Smooth muscle cell (in vitro differentiated cells): ENCODE measurements at regions not wholly inside any gene's neighbourhood (a gene's known extent, or its start where the extent isn't known, plus 50 kb on each side); places are given as distances from the start of the nearest gene placed in this dataset.

Experiments
- DNase-seq: peaks from one replicate; lab custom pipeline; 2025; ENCODE audit not compliant: unreplicated experiment; lab: John Stamatoyannopoulos, UW
- H2AFZ ChIP-seq: fragments of 200-600 bp; sonication (generic); 2 replicates; pipeline ENCODE4 v1.6.0; 2016; ENCODE audit warnings: antibody characterized with exemption, low read depth, mild to moderate bottlenecking
- H3F3A ChIP-seq: fragments of 200-600 bp; sonication (generic); 2 replicates; pipeline ENCODE4 v1.6.0; 2017; ENCODE audit warnings: antibody characterized with exemption, low read depth
- H3K27ac ChIP-seq: fragments of 200-600 bp; sonication (generic); 2 replicates; pipeline ENCODE4 v1.5.1; 2016; ENCODE audit warnings: low read depth, mild to moderate bottlenecking
- H3K27me3 ChIP-seq: fragments of 200-600 bp; sonication (generic); 2 replicates; pipeline ENCODE4 v1.6.1; 2016; ENCODE audit warnings: low read depth, mild to moderate bottlenecking
- H3K36me3 ChIP-seq: fragments of 200-600 bp; sonication (generic); 2 replicates; pipeline ENCODE4 v1.5.1; 2016; ENCODE audit warnings: low read depth
- H3K4me1 ChIP-seq: fragments of 200-600 bp; sonication (generic); 2 replicates; pipeline ENCODE4 v1.5.1; 2016; ENCODE audit warnings: low read depth
- H3K4me2 ChIP-seq: fragments of 200-600 bp; sonication (generic); 2 replicates; pipeline ENCODE4 v1.6.0; 2016; ENCODE audit warnings: mild to moderate bottlenecking
- H3K4me3 ChIP-seq: fragments of 200-600 bp; sonication (generic); 2 replicates; pipeline ENCODE4 v1.5.1; 2016; ENCODE audit warnings: mild to moderate bottlenecking
- H3K79me2 ChIP-seq: fragments of 200-600 bp; sonication (generic); 2 replicates; pipeline ENCODE4 v1.6.0; 2016; ENCODE audit warnings: low read depth, mild to moderate bottlenecking
- H3K9ac ChIP-seq: fragments of 200-600 bp; sonication (generic); 2 replicates; pipeline ENCODE4 v1.6.0; 2016; ENCODE audit warnings: low read depth
- H3K9me3 ChIP-seq: fragments of 200-600 bp; sonication (generic); replicated peaks from 2 replicates; pipeline ENCODE4 v1.5.1; 2016; ENCODE audit warnings: low read depth
- H4K20me1 ChIP-seq: fragments of 200-600 bp; sonication (generic); 2 replicates; pipeline ENCODE4 v1.6.0; 2016; ENCODE audit warnings: low read depth
- WGBS: methylation state at CpG from one replicate; pipeline ENCODE4 v1.1.7; 2016; ENCODE audit warnings: low lambda C conversion rate; 5-methylcytosine and 5-hydroxymethylcytosine counted together
- TF ChIP-seq, protein P1 (sequence below): fragments of 200-600 bp; sonication (generic); IDR thresholded peaks from 2 replicates; pipeline ENCODE4 v1.5.1; 2017; ENCODE audit warnings: borderline replicate concordance, mild to moderate bottlenecking, antibody characterized with exemption; ENCODE audit not compliant: insufficient read depth, poor library complexity, severe bottlenecking

GRCh38 chr12:43052441-43052840 is 462.9 kb upstream of the PRICKLE1 start:
- Histone ChIP-seq H3F3A (no peaks in the 10 kb centered on the region), H3K9ac (no peak overlapping the region), H2AFZ (no peak overlapping the region), H3K36me3 (no peaks in the 10 kb centered on the region), H3K4me2 (no peak overlapping the region), H3K4me1 (peaks cover 6% of the 10 kb centered on the region), H3K79me2 (no peaks in the 10 kb centered on the region), H4K20me1 (no peaks in the 10 kb centered on the region), H3K9me3 (no peaks in the 10 kb centered on the region), H3K27me3 (no peaks in the 10 kb centered on the region), H3K4me3 (no peak overlapping the region), H3K27ac (no peak overlapping the region)
- WGBS, result 91% methylated on average over 6 of the region's 6 CpGs
- no peak for DNase-seq
- TF ChIP-seq, protein P1, sequence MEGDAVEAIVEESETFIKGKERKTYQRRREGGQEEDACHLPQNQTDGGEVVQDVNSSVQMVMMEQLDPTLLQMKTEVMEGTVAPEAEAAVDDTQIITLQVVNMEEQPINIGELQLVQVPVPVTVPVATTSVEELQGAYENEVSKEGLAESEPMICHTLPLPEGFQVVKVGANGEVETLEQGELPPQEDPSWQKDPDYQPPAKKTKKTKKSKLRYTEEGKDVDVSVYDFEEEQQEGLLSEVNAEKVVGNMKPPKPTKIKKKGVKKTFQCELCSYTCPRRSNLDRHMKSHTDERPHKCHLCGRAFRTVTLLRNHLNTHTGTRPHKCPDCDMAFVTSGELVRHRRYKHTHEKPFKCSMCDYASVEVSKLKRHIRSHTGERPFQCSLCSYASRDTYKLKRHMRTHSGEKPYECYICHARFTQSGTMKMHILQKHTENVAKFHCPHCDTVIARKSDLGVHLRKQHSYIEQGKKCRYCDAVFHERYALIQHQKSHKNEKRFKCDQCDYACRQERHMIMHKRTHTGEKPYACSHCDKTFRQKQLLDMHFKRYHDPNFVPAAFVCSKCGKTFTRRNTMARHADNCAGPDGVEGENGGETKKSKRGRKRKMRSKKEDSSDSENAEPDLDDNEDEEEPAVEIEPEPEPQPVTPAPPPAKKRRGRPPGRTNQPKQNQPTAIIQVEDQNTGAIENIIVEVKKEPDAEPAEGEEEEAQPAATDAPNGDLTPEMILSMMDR, result no peak

GRCh38 chr12:43044241-43044640 is 454.7 kb upstream of the PRICKLE1 start:
- H3K27me3 ChIP-seq, result no peaks in the 10 kb centered on the region
- no peaks in the 10 kb centered on the region for H4K20me1 ChIP-seq
- no peak overlapping the region for H3K4me2 ChIP-seq
- WGBS, result 98% methylated on average over 2 of the region's 2 CpGs
- H3K9me3 ChIP-seq, result no peaks in the 10 kb centered on the region
- DNase-seq, result no peak
- no peak overlapping the region for H2AFZ ChIP-seq
- H3K27ac ChIP-seq, result no peak overlapping the region
- no peaks in the 10 kb centered on the region for H3K4me1 ChIP-seq
- H3K36me3 ChIP-seq, result no peaks in the 10 kb centered on the region
- TF ChIP-seq, protein P1, result no peak
- no peak overlapping the region for H3K4me3 ChIP-seq
- H3K79me2 ChIP-seq, result no peaks in the 10 kb centered on the region
- no peak overlapping the region for H3K9ac ChIP-seq
- H3F3A ChIP-seq, result no peaks in the 10 kb centered on the region

DNA sequence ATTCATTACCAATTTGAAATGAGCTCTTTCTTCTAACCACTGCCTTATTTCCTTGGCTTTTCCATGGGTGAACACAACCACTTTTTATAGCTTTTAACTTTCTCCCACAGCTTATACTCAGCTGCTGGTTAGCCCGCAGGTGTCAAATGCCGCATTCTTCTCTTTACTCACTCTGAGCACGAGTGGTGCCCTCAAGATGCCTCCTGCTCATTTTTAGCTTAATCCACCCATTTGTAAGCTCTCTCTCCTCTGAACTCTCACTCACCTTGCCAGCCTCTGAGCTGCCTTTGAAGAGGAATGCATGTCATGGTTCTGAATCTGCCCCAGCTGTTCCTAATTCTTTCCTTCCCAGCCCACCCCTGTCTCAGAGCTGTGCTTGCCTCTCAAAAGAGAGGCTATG is 449.4 kb upstream of the PRICKLE1 start:
- Histone ChIP-seq H3K36me3 (no peaks in the 10 kb centered on the region), H3K4me3 (no peak overlapping the region), H3K79me2 (no peaks in the 10 kb centered on the region), H2AFZ (no peak overlapping the region), H3K9me3 (no peaks in the 10 kb centered on the region), H3K27ac (no peak overlapping the region), H3F3A (no peaks in the 10 kb centered on the region), H3K27me3 (no peaks in the 10 kb centered on the region), H3K4me1 (no peaks in the 10 kb centered on the region), H4K20me1 (no peaks in the 10 kb centered on the region), H3K9ac (no peak overlapping the region), H3K4me2 (no peak overlapping the region)
- 65% methylated on average over 3 of the region's 3 CpGs for WGBS
- DNase-seq, result no peak
- TF ChIP-seq, protein P1, result no peak

DNA sequence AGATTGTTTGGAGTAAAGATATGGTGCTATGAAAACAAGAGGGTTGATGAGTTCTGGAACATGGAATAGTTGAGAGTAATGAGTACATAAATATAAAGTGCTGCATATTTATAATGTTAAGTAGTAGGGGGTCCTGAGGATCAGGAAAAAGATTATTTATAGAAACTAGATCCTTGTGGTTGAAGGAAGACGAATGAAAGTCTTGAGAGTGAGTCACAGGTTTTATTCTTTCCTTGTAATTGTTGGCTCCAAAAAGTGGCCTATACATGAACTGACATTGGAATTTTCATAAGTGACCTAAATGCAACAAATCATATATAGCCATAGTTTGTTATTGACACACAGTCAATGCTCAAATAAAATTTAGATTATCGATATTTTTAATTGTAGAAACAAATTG is 440.4 kb upstream of the PRICKLE1 start:
- no peaks in the 10 kb centered on the region for H3K4me1 ChIP-seq

More for the DNA sequence above, 440.4 kb upstream of the PRICKLE1 start:
- no peaks in the 10 kb centered on the region for H3K27me3 ChIP-seq
- TF ChIP-seq, protein P1, result no peak
- no peak overlapping the region for H3K4me3 ChIP-seq
- no peaks in the 10 kb centered on the region for H3K36me3 ChIP-seq
- no peak for DNase-seq
- WGBS, result 54% methylated on average over 2 of the region's 2 CpGs
- H3K4me2 ChIP-seq, result peak overlapping the region; percentile 10
- no peak overlapping the region for H3K9ac ChIP-seq
- H4K20me1 ChIP-seq, result no peaks in the 10 kb centered on the region
- H3K79me2 ChIP-seq, result no peaks in the 10 kb centered on the region
- H2AFZ ChIP-seq, result peak overlapping the region; percentile 67
- peak overlapping the region; percentile 24 for H3K27ac ChIP-seq
- no peaks in the 10 kb centered on the region for H3F3A ChIP-seq
- peaks cover 3% of the 10 kb centered on the region for H3K9me3 ChIP-seq
